ENCODE measurements at regions not wholly inside any gene's neighbourhood (a gene's known extent, or its start where the extent isn't known, plus 50 kb on each side); places are given as distances from the start of the nearest gene placed in this dataset.

DNA sequence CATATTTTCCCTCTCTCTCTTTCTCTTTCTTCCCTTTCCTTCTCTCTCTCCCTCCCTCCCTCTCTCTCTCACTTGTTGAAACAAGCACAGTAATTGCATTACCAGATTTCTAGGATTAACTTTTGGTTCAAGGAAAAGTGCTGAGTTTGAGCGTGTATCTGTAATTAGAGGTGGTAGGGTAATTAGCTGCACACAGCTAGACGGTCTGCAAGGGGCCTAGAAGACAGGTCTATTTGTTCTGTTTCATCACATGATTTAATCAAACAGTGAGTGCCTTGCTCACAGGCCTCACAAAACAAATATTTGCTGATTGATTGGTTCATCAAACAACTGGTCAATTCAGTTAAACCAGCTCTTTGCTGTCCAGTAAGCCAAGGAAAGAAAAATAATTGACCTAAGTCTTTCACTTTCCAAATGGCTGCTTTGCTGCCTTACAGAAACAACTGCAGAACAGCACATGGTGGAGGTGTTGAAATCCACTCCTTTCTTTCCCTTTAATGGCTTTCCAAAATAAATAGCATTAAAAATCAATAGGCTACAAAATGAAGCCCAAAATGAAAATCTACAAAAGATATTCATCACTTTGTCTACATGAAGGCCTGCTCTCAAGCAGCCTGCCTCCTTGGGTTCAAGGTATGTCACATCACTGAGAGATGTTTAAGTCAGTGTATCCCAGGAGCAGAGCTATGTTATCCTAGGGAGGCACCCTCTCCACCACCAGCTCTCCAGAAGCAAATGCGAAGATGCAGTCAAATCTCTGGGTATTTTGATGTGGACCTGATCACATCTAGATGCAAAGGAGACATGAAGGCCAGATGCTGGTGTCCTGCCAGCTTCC lies 264.4 kb upstream of the SIX2 start:
- DNase-seq = no peak

GRCh38 chr2:45272549-45273265 lies 263.5 kb upstream of the SIX2 start:
- no peak for DNase-seq

- DNase-seq = no peak
These were observed 260.0 kb upstream of the SIX2 start for GRCh38 chr2:45269149-45269793.

DNA sequence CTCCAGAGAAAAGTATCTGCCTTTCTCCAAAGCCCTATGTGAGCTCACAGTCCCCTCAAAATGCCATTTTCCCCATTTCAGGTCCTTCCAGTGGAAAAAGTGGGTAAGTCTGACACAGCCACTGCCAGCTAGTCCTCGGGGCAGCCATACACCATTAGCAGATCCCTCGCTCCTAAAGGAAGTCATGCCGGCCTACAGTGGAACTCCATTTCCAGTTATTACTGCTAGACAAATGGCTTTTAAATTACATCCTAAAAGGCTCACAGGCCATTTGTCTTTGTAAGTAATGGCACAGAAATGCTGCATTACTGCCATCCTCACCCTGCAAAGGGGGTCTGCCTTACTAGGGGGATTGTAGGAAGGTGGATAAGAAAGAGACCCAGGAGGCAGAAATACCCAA lies 259.4 kb upstream of the SIX2 start:
- no peak for DNase-seq

- DNase-seq = no peak
These were observed 258.0 kb upstream of the SIX2 start for GRCh38 chr2:45267062-45267792.

GRCh38 chr2:45265336-45265735 lies 256.1 kb upstream of the SIX2 start:
- DNase-seq = no peak

GRCh38 chr2:45264227-45265225 lies 255.3 kb upstream of the SIX2 start:
- peak; percentile 23 to 36 for DNase-seq

DNA sequence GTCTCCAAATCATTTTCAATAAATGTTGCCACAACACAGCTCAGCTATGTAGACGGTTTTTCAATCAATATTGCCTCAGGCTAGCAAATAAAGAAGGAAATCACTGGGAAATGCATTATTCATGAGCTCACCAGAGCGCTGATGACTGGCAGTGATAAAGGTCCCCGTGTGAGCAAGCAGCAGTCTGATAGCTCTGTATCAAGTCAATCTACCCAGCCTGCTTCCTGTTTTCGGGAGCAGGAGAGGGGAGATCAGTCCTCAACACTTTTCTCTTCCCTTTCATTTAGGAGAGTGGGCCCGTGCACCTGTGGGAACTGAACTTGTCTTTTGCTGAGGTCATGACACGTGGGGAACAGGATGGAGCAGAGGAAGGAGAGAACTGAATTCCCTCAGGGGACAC lies 253.9 kb upstream of the SIX2 start:
- DNase-seq = no peak

GRCh38 chr2:45261746-45262145 lies 252.5 kb upstream of the SIX2 start:
- no peak for DNase-seq

- DNase-seq = no peak
These were observed 251.7 kb upstream of the SIX2 start for GRCh38 chr2:45260946-45261345.

DNA sequence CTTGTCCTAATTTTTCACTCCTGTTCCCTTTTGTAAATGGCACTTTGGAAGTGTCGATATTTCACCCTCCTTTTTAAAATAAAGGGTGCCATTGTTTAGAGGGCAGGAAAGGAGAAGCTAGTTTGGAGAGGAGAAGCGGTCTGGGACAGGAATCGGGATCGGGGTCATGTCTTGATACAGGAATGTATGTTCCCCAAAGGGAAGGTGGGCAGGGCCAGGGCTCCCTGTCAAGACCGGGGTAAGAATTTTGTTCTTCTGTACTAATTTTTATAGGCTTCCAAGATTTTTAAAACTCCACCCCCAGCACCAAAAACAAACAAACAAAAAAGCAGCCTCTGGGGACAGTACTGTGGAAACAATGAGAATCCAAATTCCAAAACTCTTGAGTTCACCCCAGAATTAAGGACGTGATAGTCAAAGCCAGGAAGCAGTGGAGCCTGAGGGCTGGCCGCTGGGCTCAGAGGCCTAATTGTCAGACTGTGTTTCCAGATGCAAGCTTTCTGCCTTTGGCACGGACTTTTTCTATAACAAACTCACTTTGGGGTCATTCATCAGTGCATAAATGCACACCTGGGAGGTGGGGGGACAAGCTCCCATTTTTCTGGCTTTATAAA lies 250.4 kb upstream of the SIX2 start:
- no peak for DNase-seq

DNA sequence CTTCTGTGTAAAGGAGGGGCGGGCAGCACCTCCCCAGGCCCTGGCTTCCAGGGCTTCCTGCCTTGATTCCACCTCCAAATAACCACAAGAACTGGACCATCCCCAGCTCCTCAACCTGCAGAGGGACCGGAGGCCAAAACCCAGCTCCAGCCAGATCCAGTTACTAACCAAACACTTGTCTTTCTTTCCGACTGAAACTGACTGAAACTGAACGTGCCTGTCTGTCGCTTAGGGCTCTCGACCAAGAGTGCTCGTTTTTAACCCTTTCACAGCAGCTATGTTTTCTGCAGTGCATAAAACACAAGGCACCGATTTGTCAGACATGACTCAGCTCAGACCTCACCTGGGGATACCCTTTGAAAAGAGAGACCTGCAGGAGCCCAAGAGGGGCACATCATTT lies 249.9 kb upstream of the SIX2 start:
- DNase-seq = no peak

- no peak for DNase-seq
These were observed 249.1 kb upstream of the SIX2 start for GRCh38 chr2:45258311-45258710.

- DNase-seq = no peak
These were observed 248.6 kb upstream of the SIX2 start for GRCh38 chr2:45257820-45258219.

GRCh38 chr2:45256867-45257641 lies 247.8 kb upstream of the SIX2 start:
- no peak for DNase-seq

GRCh38 chr2:45256173-45256866 lies 247.1 kb upstream of the SIX2 start:
- DNase-seq = no peak

- no peak for DNase-seq
These were observed 246.3 kb upstream of the SIX2 start for GRCh38 chr2:45255563-45255962.

GRCh38 chr2:45254025-45254424 lies 244.8 kb upstream of the SIX2 start:
- no peak for DNase-seq

- DNase-seq = no peak
These were observed 243.9 kb upstream of the SIX2 start for GRCh38 chr2:45253151-45253550.

DNA sequence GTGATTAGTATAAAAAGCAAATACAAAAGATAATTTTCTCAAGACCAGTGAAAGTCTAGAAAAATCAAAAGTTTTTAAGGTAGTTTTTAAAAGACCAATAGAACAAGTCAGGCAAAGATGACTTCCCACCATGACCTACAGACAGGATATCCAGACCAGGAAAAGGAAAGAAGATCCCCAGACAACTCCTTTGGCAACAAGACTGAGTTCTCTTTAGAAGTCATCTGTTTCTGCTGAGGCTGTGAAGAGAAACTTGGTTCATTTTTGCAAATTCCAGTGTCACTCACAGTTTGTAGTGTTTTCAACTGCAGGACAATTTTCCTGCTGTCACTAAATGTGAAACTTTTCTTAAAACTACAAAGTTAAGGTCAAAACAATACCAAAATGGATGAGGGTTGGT lies 240.9 kb upstream of the SIX2 start:
- DNase-seq = no peak
